Breast epithelium (tissue), 3 donors: ENCODE measurements at regions not wholly inside any gene's neighbourhood (a gene's known extent, or its start where the extent isn't known, plus 50 kb on each side); places are given as distances from the start of the nearest gene placed in this dataset.

ENCODE experiments used
- POLR2A ChIP-seq: fragments of 450-650 bp; IDR thresholded peaks from one replicate; pipeline ENCODE4 v1.6.1; 2016; ENCODE audit warnings: antibody characterized with exemption, mild to moderate bottlenecking, moderate library complexity
- POLR2AphosphoS5 ChIP-seq, 3 donors: sonication (generic); formaldehyde crosslinking; IDR thresholded peaks; one replicate each; pipeline ENCODE4 v1.6.1; 2017; ENCODE audit warnings: antibody characterized with exemption in 3 of 3
- TF ChIP-seq, protein P1 (sequence below), 3 donors: fragments of 450-650 bp; IDR thresholded peaks; one replicate each; pipeline ENCODE4 v1.5.1; 2016 to 2017; ENCODE audit warnings: antibody characterized with exemption in 3 of 3, mild to moderate bottlenecking in 3 of 3, moderate library complexity in 3 of 3

DNA sequence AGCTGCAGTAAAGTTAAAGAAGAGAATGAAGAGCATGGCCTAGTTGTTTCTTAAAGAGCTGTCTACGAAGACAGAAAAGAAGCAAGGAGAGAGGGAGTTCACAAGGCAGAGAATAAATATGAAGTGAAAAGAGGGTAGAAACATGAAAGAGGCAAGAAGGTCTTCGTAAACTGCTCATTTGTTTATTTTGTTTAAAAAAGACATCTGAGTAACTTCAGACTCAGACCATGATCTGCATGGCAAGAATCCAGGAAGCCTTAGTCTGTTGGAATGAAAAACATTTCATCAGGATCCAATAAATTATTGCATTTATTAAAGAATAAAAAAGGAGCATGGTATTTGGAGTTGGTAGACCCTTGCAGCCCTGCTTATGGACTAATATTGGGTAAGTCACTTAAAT, 151.1 kb downstream of the SEM1 start:
- TF ChIP-seq, protein P1, sequence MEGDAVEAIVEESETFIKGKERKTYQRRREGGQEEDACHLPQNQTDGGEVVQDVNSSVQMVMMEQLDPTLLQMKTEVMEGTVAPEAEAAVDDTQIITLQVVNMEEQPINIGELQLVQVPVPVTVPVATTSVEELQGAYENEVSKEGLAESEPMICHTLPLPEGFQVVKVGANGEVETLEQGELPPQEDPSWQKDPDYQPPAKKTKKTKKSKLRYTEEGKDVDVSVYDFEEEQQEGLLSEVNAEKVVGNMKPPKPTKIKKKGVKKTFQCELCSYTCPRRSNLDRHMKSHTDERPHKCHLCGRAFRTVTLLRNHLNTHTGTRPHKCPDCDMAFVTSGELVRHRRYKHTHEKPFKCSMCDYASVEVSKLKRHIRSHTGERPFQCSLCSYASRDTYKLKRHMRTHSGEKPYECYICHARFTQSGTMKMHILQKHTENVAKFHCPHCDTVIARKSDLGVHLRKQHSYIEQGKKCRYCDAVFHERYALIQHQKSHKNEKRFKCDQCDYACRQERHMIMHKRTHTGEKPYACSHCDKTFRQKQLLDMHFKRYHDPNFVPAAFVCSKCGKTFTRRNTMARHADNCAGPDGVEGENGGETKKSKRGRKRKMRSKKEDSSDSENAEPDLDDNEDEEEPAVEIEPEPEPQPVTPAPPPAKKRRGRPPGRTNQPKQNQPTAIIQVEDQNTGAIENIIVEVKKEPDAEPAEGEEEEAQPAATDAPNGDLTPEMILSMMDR (IDR thresholded peaks at IDR 0.05), result no peak
- no peak for TF ChIP-seq POLR2AphosphoS5 (IDR thresholded peaks at IDR 0.05)
- TF ChIP-seq POLR2A, result no peak
